ENCODE measurements at regions not wholly inside any gene's neighbourhood (a gene's known extent, or its start where the extent isn't known, plus 50 kb on each side); places are given as distances from the start of the nearest gene placed in this dataset.

DNA sequence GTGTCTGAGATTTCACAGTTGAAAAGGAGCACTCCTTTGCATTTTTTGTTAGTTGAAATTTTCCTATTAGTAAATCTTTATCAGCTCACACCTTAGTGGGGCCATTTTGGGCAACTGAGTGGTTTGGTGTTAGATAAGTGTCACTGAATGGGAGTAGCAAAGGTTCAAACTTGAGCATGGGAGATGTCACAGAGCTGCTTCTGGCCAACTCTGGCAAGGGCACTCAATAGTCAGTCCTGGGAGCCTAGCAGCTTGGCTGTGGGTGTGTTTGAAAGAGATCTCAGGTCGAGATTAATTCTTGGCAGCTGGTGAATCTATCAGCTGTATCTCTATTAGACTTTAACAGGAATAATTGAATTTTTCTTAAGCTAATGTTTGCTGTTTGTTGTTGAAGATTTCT, 579.3 kb downstream of the EDEM1 start (continued):
- TF ChIP-seq, protein P1, sequence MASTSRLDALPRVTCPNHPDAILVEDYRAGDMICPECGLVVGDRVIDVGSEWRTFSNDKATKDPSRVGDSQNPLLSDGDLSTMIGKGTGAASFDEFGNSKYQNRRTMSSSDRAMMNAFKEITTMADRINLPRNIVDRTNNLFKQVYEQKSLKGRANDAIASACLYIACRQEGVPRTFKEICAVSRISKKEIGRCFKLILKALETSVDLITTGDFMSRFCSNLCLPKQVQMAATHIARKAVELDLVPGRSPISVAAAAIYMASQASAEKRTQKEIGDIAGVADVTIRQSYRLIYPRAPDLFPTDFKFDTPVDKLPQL (IDR thresholded peaks at IDR 0.05; ENCODE audit: extremely low read depth, insufficient read length) = no peak
- peak; percentile 68 for TF ChIP-seq EHMT2 (IDR thresholded peaks at IDR 0.05)
- no peak for TF ChIP-seq RBM34 (IDR thresholded peaks at IDR 0.05; ENCODE audit: borderline replicate concordance, insufficient read depth, low read length)
- TF ChIP-seq, protein P2, sequence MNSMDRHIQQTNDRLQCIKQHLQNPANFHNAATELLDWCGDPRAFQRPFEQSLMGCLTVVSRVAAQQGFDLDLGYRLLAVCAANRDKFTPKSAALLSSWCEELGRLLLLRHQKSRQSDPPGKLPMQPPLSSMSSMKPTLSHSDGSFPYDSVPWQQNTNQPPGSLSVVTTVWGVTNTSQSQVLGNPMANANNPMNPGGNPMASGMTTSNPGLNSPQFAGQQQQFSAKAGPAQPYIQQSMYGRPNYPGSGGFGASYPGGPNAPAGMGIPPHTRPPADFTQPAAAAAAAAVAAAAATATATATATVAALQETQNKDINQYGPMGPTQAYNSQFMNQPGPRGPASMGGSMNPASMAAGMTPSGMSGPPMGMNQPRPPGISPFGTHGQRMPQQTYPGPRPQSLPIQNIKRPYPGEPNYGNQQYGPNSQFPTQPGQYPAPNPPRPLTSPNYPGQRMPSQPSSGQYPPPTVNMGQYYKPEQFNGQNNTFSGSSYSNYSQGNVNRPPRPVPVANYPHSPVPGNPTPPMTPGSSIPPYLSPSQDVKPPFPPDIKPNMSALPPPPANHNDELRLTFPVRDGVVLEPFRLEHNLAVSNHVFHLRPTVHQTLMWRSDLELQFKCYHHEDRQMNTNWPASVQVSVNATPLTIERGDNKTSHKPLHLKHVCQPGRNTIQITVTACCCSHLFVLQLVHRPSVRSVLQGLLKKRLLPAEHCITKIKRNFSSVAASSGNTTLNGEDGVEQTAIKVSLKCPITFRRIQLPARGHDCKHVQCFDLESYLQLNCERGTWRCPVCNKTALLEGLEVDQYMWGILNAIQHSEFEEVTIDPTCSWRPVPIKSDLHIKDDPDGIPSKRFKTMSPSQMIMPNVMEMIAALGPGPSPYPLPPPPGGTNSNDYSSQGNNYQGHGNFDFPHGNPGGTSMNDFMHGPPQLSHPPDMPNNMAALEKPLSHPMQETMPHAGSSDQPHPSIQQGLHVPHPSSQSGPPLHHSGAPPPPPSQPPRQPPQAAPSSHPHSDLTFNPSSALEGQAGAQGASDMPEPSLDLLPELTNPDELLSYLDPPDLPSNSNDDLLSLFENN (IDR thresholded peaks at IDR 0.05; ENCODE audit: low read depth in 2 of 2, low read length in 2 of 2) = peak in 1 of 2 experiments; percentile 74; a peak in 2 of 4 replicates
- TF ChIP-seq STAT5A (IDR thresholded peaks at IDR 0.05; ENCODE audit: borderline replicate concordance, low read length) = peak; percentile 48; the same call in 1 of the 2 replicates
- peak; percentile 43; the same call in 1 of the 2 replicates for TF ChIP-seq ADNP (tag; IDR thresholded peaks at IDR 0.05)
- TF ChIP-seq, protein P3, sequence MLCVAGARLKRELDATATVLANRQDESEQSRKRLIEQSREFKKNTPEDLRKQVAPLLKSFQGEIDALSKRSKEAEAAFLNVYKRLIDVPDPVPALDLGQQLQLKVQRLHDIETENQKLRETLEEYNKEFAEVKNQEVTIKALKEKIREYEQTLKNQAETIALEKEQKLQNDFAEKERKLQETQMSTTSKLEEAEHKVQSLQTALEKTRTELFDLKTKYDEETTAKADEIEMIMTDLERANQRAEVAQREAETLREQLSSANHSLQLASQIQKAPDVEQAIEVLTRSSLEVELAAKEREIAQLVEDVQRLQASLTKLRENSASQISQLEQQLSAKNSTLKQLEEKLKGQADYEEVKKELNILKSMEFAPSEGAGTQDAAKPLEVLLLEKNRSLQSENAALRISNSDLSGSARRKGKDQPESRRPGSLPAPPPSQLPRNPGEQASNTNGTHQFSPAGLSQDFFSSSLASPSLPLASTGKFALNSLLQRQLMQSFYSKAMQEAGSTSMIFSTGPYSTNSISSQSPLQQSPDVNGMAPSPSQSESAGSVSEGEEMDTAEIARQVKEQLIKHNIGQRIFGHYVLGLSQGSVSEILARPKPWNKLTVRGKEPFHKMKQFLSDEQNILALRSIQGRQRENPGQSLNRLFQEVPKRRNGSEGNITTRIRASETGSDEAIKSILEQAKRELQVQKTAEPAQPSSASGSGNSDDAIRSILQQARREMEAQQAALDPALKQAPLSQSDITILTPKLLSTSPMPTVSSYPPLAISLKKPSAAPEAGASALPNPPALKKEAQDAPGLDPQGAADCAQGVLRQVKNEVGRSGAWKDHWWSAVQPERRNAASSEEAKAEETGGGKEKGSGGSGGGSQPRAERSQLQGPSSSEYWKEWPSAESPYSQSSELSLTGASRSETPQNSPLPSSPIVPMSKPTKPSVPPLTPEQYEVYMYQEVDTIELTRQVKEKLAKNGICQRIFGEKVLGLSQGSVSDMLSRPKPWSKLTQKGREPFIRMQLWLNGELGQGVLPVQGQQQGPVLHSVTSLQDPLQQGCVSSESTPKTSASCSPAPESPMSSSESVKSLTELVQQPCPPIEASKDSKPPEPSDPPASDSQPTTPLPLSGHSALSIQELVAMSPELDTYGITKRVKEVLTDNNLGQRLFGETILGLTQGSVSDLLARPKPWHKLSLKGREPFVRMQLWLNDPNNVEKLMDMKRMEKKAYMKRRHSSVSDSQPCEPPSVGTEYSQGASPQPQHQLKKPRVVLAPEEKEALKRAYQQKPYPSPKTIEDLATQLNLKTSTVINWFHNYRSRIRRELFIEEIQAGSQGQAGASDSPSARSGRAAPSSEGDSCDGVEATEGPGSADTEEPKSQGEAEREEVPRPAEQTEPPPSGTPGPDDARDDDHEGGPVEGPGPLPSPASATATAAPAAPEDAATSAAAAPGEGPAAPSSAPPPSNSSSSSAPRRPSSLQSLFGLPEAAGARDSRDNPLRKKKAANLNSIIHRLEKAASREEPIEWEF (CRISPR knock-in tag; IDR thresholded peaks at IDR 0.05) = 0 out of 2 replicates have a peak, but pooled peaks have one; percentile 58
- no peak for TF ChIP-seq CCAR2 (IDR thresholded peaks at IDR 0.05; ENCODE audit: low read depth, low read length)
- TF ChIP-seq LCOR (CRISPR knock-in tag; IDR thresholded peaks at IDR 0.05) = peak; percentile 57; the same call in 1 of the 2 replicates
- peak; percentile 45 for TF ChIP-seq CCNT2 (IDR thresholded peaks at IDR 0.05; ENCODE audit: borderline replicate concordance, extremely low read depth, insufficient read length, low read depth, low read length)
- peak; percentile 62; the same call in 1 of the 2 replicates for TF ChIP-seq ZNF766 (CRISPR knock-in tag; conservative IDR thresholded peaks at IDR 0.05)
- peak; percentile 71 for TF ChIP-seq EGR1 (conservative IDR thresholded peaks at IDR 0.05)
